ENCODE measurements at regions not wholly inside any gene's neighbourhood (a gene's known extent, or its start where the extent isn't known, plus 50 kb on each side); places are given as distances from the start of the nearest gene placed in this dataset.

DNA sequence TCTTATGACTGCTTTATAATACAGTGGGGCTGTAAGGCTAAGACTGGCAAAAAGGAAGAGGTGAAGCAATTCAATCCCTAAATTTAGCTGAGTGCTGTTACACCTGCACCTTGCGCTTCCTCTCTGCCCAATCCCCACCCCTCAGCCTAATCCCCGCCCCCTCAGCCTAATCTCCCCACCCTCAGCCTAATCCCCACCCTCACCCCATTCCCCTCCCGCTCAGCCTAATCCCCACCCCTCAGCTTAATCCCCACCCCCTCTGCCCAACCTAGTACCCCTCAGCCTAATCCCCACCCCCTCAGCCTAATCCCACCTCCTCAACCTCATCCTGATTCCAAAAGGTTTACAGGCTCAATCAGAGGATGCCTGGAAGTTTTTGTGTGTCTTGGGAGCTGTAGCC lies 155.5 kb downstream of the PMP22 start:
- no peak for DNase-seq (ENCODE audit: low read depth)

DNA sequence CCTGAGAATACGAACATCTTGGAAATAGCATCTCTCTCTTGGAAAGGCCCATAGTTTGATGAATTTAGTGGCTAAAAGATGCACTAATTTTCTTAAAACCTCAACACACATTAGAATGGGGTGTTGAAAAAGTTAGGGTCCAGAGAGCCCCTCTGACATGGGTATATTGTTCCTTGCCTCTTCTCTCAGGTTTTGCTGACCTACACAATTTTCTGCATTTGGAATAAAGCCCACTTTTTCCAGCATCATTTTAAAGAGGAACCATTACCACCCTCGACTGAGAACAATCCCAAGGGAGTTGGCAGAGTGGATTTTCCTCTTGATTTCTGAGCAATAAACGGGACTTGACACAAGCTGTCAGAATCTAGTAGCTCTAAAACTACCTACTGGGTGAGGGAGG lies 156.1 kb downstream of the PMP22 start:
- no peak for DNase-seq (ENCODE audit: low read depth)

DNA sequence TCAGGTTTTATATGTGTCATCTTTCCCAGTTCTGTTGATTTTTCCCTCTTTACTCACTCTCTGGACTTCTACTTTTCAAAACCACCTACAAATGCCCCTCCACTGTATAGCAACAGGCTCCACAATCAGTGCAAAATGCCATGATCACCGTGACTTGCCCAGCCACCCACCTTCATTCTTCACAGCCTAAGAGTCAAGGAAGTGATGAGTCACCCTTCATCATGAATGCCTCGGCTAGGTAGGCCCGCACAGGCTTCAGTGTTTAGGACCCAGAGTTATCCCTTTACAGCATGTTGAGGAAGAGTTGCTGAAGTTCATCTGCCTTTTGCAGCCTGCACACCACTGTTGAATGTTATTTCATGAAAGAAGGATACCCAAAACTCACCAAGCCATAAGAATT lies 158.6 kb downstream of the PMP22 start:
- DNase-seq (ENCODE audit: low read depth), result peak; percentile 81

DNA sequence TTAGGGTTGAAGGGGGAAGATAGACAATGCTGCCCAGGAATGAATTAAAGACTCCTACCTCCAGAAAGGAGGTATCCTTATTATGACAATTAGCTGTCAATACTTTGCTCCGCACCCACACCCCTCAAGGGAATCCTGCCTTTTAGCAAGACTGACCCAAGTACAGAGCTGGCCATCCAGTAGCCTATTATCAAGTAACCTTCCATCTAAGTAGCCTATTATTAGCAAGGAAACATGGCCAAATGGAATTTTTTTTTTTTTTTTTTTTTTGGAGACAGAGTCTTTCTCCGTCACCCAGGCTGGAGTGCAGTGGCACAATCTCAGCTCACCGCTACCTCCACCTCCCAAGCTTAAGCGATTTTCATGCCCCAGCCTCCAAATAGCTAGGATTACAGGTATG lies 161.3 kb downstream of the PMP22 start:
- DNase-seq (ENCODE audit: low read depth), result no peak

DNA sequence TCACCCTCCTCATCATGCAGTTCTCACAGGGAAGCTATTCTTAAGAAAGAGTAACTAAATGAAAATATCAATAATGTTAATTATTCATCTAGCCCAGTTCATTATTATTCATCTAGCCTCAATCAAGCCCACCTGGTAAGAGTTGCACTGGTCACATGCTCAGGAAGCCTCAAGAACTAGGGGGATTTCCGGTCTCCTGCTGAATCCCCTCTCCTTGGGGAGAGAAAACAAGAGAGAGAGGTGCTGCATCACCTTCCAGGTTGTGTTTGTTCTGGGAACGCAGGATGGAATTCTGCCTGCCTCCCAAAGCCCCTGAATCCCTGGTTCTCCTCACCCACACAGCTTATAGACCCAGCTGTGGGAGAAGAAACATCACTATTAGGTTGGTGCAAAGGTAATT lies 164.0 kb downstream of the PMP22 start:
- no peak for DNase-seq (ENCODE audit: low read depth)

DNA sequence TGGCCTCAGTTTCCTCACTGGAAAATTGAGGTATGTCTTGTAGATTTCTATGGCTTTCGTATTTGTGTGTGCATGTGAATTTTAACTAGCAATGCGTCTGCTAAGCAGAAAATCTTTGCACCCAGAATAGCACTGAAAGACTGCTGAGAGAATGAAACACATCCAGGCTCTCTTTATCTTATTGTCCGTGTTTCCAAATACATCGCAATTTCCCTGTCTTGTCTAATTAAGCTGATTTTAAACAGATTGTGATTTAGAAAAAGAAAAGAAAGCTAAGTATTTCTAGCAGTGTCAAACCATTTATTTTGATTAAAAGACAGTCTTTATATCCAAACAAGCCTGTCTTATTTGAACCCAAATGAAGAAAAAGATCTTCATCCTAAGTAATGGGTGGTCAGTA lies 168.6 kb downstream of the PMP22 start:
- DNase-seq (ENCODE audit: low read depth), result no peak

DNA sequence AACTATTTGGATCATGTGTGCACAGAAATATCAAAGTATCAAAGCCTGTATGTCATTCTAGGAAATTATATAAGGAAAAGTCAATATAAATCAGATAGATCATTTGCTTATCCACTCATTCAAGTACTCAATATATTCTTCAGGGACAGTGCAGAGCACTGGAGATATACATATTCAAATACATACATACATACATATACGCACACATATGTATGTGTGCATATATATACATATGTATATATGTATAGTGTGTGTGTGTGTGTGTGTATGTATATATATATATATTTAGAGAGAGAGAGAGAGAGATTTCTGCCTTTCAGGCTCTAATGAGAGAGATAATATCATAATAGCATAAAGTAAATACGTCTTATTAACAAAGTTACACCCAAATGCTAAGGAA lies 169.2 kb downstream of the PMP22 start:
- DNase-seq (ENCODE audit: low read depth), result no peak

DNA sequence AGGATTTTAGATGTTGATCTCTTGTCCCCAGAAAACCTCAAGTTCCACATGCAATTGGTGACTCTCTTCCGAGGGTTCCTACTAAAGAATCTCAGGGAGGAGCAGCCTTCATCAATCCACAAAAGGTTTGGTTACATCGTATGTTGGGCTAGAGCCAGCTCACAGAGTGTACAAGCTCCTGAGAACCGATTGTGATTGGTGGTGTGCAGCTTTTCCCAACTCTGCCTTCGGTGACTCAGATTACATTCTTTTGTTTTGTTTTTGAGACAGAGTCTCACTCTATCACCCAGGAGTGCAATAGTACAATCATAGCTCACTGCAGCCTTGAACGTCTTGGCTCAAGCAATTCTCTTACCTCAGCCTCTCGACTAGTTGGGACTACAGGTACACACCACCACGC lies 172.4 kb downstream of the PMP22 start:
- peak; percentile 37 for DNase-seq (ENCODE audit: low read depth)

DNA sequence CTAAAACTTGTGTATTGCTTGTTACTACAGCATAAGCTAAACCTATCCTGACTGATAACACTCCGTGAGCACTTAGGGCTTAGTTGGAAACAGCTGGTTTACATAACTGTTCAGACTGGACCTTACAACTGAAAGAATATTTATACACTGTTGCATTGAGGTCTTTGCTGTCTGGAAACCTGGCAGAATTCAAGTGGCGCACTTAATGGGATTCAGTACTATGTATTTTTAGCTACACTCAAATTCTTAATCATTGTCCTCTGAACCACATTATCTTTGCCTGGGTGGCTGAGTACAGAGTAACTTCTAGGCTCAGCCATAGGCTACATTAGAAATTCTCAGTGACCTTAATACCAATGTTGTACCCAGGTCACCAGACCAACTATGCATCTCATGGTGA lies 172.9 kb downstream of the PMP22 start:
- DNase-seq (ENCODE audit: low read depth), result no peak

DNA sequence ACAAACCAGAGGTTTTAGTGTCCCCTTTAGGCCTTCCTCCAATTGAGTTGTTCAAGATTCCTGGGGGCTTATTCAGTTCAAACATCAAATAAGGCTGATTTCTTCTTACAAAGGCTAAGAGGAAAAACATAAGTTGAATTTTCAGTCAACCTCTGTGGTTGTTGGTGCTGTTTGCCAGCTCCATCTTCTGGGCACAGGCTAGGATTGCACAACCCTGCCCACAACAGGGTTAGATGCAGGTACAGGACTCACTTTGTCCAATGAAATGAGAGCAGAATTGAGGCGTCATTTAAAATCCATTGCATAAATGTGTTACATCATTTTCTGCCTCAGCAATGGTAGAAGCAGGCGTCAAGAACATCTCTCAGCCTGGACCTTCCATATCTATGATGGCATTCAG lies 173.3 kb downstream of the PMP22 start:
- DNase-seq (ENCODE audit: low read depth), result peak; percentile 21

DNA sequence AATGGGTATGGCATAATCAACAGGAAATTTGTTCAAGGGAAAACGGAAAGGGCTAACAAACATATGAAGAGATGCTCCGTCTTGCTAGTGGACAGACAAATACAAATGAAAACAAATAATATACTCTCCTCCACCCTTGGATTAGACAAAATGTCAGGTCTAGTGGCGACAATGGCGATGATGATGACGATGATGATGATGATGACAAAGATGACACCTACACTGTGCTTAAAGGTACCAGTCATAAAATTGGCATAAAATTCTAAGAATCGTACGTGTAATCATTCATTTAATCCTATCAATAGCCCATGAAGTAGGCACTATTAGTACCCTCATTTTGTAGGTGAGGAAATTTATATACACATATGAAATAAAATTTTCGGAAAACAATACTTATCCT lies 174.6 kb downstream of the PMP22 start:
- no peak for DNase-seq (ENCODE audit: low read depth)

DNA sequence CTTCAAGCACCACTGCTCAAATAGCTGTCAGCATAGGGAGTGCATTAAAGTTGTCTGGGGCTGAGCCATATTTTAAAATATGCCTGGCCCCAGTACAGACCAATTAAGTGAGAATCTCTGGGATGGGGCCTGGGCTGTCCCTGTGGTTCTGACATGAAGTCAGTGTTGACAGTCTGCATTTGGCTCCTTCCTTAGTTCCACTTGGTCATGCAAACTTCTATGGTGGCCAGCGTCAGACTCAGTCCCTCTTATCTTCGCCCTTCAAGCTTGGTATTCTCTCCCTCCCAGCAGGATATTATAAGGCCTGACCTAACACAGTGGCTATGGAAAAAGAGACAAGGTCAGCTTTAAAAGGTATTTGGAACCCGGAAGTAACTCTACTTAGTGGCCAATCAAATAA lies 177.2 kb downstream of the PMP22 start:
- DNase-seq (ENCODE audit: low read depth), result no peak

DNA sequence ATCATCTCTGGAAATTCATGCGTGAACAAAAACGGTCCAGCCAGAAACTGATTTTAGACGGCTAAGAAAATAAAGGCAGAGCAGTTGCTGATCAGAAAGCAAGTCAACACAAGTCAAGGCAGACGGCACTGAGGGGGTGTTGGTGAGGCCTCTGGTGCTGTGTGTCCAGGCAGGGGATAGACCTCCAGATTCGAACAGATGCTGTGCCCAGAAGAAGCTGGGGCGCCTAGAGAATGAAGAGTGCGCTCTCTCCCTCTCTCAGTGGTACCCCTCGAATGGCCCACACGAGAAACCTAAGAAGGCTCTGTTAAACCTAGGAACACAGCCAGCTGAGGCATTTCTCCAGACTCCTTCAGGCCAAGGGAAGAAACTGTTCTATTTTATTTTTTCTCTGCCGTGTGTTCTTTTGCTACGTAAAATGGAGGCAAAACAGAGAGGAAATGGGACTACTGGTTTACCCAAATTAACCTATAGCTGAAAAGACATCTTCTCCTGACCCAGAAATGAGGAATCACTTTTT lies 178.3 kb downstream of the PMP22 start:
- DNase-seq (ENCODE audit: low read depth), result no peak

DNA sequence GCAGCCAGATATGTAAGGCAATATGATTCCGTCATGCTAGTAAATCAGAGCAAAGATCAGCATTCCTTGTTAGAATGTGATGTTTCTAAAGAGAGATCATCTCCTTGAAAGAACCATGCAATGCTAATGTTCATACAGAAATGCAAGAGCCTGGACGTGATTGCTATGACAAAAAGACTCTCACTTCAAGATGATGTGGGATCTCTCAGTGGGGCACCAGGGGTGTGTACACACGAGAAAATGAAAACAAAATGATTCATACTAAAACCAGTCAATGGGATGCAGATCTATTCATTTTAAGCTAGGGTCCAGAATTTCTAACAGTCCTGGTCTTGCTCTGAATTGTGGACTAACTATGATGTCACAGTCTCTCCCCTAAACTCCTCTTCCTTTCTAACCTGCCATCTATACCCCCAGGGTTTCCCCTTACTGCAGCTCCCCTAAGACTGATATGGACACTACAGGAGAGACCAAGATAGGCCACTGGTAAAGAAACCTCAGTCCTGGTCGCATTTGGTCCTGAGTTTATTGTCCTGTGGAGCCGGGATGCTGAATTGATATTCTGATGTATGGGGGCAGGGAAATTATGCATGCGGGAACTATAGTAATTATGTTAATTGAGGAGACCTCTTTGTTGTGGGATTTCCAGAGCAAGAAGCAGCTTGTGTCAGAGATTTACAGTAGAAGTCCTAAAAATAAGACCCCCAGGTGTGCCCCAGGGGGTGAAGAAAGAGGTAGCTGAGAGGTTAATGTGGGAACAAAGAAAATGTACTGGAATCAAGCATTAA lies 179.0 kb downstream of the PMP22 start:
- DNase-seq (ENCODE audit: low read depth), result no peak

DNA sequence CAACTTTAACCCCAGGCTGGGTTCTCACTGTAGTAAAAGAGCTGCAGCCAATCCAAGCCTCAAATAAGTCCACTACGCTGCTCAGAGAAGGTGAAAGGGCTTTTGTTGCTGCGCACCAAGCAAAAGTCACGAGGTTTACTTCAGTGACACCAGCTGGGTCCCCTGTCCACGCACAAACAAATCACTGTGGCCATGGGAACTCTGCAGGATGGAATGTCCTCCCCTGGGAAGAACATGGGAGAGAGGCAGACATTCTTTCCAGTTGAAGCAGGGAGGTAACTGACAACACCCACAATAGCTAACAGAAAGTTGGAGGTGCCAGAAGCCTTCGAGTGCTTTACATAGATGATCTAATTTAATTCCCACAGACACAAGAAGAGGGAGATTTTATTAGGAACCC lies 181.9 kb downstream of the PMP22 start:
- DNase-seq (ENCODE audit: low read depth), result no peak

DNA sequence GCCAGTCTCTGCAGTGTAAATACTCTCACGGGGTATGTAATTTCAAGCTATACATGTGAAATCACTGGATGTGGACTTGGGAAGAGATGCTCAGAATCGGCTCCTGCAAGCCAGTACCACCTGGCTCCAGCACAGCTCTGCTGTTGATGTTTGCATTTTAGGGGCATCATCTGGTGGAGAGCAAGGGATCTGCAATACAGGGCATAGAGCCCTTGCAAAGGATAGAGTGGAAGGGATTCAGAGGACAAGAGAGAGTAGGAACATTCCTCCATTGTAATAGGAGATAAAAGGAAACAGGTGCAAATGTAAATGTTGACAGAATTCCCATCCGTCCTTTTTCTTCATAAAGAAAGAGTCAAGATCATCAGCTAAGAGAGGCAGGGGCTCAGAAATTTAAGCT lies 184.1 kb downstream of the PMP22 start:
- DNase-seq (ENCODE audit: low read depth), result no peak

DNA sequence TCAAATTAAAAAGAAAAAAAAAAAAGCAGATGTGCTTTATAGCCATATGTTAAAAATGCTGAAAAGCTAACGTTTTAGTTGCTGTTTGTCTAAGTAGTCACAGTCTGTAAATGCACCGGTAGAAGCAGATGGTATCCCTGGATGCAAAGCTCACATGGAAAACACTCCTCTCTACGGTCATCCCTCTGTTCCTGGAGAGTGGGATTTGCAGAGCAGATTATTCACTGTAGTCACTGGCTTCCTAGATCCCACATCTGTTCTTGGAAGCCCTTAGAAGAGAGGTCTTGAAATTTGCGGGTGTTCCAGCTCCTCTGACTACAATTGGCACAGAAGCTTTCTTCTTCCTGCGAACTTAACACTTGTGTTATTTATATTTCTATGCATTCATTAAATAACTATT lies 186.6 kb downstream of the PMP22 start:
- DNase-seq (ENCODE audit: low read depth), result no peak

DNA sequence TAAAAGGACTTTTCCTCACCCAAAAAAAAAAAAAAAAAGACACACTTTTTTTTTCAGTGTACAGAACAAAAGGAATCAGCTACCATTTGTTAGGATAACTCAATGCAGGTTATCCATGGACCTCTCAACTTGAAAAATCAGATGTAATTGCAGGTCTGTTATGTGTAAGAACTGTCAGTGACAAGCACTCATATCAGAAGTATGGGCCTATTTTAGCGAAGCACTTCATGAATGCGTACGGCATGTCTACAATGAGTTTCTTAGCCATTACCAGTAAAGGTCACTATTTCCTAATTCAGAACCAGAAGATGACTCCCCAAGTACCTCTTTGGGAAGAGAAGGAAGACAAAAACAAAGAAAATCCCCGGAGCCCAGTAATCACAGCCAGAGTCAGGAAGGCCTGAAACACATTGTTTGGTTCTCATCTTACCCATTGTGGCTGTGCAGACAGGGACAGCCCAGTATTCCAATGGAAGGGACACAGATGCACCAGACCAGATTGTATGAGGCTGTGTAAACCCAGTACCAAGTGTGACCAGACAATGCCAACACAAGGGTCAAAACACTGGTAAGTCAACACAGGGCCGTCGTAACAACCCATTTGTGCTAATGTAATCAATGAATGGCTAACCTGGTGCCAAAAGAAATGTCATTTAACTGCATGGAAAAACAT lies 188.0 kb downstream of the PMP22 start:
- DNase-seq (ENCODE audit: low read depth), result no peak

DNA sequence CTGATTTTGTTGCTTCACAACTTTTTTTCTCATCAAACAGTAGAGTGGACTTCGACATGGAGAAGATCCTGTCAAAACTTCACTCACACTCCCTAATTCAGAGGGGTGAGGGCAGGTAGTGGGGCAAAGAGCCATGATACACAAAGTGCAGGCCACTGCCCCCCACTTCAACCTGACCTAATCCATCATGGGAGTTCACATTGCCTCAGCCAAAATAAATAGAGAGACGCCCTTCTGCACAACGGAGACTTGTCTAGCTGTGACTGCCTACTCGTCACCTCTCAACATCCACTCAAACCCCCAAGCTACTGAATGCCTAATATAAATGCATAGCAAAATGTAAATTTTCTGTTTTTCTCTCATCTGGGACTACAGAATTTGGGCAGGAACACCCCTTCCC lies 213.2 kb downstream of the PMP22 start:
- DNase-seq (ENCODE audit: low read depth), result no peak

DNA sequence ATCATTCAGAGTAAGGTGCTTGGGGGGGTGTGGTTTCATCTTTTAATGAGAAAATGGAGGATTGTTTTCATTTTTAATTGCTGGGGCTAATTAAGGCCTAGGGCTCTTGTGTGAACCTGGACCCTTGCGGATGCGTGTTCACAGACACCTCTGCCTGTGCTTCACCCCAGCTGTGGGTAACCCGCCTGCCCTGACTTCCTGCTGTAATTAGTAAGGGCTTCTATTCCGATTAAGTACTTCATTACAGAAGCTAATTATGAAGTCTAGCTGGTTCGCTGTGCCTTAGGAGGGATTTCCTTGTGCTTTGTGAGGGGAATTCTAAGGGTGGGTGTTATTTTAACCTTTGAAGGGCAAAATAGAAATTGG lies 215.3 kb downstream of the PMP22 start:
- no peak for DNase-seq (ENCODE audit: low read depth)

DNA sequence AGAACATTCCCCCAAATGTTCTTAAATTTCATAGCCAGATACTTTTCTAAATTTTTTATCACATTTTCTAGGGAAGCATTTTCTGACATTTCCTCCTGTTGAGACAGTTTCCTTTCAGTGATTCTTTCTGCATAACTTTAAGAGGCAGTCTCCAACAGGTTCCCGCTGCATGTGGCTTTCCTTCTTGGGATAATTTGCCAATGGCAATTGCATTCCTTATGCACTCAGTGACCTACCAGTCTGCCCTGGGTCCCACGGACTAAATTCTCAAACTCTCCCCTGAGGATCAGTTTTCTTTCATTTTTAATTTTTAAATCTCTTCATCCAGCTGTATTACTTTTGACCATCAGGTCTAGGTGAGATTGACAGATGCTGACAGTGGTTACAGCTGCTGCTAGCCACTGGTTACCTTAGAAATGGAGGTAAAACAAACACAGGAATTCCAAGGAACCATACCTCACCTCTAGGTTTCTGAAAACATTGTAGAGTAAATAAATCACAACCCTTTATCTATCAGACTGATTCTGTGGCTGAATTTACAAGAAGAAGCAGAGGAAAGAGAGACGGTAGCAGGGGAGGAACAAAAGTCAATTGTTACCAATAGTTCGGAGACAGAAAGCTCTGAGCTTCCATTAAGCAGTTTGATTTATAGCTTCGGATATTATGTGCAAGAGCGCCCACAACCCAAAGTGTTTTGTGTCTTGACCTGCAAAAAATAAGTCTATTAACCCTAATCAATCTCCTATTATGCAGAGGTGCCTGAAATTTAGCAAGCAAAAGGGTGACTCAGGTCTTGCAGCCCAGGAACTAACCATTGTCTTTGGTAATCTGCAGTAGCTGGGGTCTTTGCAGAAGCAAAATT lies 216.0 kb downstream of the PMP22 start:
- no peak for DNase-seq (ENCODE audit: low read depth)

DNA sequence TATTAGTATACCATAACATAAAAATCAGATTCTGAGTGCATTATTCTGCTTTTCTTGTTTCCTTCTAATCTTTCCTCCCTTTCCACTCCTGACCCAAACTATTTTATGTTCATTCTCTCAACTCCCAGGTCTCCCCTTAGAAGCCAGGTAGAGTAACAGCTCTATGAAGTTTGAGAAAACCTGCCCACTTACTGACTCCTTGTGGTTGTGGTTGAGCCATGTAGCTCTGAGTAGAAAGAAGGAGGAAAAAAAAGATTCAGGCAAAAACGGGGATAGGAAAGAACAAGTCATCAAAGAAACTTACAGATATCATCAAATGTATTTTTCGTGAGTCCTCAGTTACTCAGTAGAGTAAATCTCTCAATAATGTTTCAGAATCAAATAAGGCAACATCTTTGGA lies 216.7 kb downstream of the PMP22 start:
- peak; percentile 4 for DNase-seq (ENCODE audit: low read depth)

DNA sequence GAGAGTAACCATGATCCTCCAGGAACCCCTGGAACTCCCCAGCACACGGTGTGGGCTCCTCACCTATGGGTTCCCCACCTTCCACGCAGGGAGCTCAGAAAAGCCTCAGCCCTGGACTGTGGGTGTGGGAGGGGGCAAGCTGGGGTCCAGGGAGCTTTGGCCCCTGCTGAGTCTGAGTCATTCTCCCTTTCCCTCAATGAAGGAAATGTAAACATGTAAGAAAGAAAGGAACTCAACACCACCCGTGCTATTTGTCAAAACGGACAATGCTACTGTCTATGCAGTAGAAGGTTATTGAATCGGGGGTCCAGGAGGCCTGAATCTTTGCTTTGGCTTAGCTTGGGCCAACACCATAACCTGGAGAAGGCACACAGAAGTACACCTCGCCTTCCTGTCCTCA lies 222.8 kb downstream of the PMP22 start:
- no peak for DNase-seq (ENCODE audit: low read depth)

Measured in ELR (cell line).